EL (cell line): ENCODE measurements at regions not wholly inside any gene's neighbourhood (a gene's known extent, or its start where the extent isn't known, plus 50 kb on each side); places are given as distances from the start of the nearest gene placed in this dataset.
A peak's percentile ranks its signal among the peaks of the same experiment; 100 is the strongest.

Source experiments
- DNase-seq: peaks from one replicate; pipeline ENCODE4 v3.0.0-alpha.2; 2016

DNA sequence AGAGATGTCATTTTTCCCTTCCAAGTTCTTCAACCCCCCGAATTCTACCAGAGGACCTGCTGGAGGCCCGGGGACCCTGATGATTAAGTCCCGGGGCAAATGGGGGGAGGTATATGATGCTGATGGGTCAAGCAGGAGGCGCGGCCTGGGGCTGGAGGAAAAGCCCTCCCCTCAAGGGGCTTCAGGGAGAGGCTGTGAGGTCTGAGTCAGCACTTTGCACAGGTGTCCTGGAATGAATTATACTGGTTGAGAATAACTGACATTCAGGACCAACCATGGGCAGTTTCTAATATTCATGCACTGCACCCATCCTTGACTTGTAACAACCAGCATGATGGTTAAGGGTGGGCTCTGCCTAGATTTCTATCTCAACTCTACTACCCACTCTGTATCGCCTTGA lies 146.8 kb upstream of the SYT13 start:
- no peak for DNase-seq

DNA sequence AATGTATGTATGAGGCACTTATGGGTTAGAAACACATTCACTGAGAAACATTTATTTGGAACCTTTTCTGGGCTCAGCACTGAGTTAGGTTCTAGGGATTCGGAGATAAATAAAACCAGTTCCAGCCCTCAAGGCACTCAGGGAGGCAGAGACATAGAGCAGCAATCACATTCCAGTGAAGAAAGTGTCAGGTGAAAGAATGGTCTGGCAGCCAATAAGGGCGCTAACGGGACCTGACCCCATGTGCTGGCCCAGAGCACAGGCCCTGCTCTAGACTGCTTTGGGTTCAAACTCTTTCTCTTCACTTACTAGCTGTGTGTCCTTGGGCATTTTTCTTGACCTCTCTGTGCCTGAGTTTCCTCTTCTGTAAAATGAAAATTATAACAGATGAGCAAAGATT lies 146.0 kb upstream of the SYT13 start:
- no peak for DNase-seq

DNA sequence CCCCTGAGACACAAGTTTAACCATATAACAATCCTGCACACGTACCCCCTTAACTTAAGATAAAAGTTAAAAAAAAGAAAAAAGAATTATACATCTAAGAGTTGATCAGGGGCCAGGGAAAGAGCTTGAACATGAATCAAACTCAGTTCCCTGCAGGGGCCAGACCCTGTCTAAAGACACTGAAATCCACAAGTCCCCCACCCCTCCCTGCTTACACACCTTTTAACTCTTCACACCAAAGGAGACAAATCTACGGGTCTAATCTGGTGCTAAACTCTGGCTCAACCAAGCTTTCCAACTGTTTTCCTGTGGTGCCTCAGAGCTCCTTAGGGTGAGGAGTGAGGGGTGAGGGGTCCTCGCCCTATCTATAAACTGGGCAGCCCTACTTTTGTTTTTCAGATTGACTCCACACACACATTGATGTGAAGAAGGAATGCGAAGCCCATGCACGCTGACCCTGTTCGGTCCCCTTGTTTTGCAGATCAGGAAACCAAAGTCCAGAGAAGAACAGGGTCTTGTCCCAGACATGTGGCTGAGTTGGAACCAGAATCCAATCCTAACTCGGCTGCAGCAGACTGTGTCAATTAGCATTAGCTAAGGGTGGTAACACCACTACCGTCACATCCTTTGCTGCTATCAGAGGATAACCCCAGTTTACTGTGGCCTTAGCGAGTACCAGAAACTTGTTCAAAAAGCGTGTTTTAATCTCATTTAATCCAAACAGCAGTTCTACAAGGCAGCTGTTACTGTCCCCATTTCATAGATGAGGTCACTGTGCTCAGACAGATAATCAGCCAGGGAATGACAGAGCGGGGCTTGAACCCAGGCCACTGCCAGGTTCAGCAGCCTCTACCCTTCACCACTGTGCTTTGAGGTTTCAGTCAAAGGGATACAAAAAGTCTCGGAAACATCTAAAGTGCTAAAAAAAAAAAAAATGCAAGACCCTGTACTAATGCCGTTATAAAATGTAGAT lies 145.2 kb upstream of the SYT13 start:
- no peak for DNase-seq

DNA sequence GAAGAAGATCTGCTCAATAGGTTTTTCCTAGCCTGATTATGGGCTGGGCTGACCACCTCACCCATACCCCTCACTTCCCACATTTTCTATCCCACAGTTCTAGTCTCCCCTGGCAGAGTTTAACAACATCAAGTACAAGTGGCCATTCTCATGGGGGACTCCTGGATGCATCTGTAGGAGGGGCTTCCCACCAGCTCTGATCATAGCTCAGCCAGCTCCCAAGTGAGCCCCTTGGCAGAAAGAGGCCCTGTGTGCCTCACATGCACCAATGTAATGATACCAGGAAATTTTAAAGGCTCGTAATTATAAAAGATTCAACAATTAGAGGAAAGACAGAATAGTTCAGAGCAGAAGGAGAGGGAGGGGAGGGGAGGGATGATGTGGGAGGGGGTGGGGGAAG lies 144.2 kb upstream of the SYT13 start:
- no peak for DNase-seq

DNA sequence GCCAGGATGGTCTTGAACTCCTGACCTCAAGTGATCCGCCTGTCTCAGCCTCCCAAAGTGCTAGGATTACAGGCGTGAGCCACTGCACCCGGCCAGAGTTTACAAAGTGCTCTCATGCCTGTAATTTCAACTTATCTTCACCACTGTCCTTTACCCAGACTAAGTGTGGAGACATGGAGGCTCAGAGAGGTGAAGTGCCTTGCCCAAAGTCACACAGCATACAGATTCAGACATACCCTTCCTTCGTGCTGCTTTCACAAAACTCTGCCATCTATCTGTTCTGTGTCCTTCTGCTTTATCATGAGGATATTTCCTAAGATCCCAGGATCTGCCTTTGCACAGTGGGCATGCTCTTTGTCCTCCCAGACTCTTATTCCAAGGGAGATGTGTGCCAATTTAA lies 143.6 kb upstream of the SYT13 start:
- DNase-seq, result no peak

DNA sequence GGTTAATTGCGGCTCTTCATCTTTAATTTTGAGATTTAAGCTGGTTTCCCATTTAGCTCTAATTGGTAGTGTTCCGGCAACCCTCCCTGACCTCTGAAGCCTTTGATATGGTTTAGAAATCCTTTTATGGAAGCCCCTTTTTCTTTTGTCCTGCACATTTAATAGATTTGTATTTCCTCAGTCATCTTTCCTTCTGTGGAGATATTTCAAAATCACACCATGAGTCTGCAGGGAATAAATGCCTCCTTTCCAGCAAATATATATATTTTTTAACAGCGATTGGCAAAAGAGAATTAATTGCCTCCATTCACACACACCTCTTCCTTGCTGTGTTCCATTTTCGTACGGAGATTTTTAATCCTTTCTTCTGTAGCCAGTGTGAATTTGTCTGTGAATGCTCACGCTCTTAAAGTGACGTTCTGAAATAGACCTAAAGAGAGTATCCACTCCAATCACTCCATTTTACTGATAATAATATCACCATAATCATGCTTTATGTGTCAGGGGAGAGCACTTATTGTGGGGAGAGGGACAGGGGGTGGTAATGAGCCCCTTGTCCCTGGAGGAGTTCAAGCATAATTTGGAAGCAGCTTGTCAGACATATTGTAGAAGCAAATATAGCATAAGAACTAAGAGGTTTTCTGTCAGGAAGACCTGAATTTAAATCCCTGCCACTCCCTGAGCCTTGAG lies 142.5 kb upstream of the SYT13 start:
- no peak for DNase-seq

DNA sequence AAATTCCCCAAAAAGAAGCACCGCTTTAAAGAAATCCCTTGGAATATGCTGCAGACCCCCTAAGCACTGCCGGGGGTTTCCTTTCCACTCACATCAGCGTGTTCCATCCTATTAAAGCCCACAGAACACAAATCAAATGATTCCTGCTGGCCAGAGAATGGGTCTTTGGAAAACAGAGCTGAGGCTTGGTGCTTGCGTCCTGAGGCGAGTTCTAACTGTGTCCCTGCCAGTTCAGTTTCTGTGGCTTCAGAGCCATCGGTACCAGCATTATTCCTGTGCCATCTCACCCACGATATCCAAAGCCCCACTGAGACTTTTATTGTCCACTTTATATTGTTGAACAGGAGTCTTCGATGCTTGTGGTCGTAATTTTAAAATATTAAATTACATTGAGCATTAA lies 142.0 kb upstream of the SYT13 start:
- no peak for DNase-seq

DNA sequence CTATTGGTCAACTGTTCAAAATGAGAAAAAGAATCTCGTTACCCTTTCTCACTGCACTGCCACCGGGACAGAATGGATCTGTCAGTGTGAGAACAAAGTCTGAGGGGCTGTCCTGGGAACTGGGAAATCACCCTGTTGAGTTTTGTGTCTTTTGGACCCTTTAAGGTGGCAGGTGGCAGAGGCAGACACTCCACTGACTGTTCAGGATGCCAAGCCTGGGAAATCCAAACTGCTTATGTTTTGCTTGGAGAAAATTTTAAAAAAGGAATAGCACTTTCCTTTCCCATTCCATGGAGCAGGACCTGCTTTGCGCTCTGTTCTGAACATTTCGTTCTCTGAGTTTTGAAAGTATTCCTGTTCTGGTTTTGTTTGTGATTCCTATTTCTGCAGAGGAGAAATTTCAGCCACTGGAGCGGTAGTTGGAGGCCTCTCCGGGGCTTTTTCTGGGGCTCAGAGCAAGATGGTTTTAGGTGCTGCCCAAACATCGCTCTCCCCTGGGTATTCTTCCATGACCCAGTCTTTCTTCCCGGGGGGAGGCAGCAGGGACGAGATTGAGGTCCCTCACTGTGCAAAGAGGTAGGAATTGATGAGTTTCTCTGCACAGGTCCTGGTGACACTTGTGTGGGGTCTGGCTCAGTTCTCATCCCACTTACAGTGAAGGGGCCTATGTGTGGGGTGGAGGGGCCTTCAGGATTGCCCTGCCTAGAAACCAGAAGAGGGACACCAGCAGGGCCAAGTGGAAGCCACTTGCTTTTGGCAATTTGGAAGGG lies 138.5 kb upstream of the SYT13 start:
- DNase-seq, result no peak

DNA sequence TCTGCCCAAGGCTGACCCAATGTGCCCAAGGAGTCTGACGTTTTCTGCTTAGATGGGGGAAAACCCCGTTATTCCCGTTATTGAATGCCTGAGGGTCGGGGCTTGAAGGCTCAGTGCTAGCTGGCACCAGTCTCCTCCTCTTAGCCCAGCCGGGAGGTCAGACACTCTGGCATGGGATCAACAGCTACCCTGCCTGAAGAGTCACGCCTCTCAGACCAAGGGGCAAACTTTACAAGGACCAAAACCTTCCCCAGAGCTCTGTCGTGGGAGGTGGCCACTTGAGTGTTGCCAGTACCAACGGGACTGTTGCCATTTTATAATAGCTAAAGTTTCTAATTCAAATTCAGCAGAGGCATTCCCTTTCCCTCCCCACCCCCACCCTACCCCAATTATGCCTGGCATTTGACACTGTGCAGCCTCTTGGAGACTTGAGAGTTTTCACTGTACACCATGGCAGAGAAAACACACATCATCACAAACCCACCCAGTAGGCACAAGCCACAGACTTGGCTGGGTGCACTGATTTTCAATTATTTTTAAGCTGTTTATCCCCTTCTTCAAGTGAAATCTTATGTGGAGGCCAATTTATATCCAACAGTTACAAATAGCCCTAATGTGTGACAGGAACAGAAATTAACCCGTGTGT lies 137.5 kb upstream of the SYT13 start:
- DNase-seq, result no peak

DNA sequence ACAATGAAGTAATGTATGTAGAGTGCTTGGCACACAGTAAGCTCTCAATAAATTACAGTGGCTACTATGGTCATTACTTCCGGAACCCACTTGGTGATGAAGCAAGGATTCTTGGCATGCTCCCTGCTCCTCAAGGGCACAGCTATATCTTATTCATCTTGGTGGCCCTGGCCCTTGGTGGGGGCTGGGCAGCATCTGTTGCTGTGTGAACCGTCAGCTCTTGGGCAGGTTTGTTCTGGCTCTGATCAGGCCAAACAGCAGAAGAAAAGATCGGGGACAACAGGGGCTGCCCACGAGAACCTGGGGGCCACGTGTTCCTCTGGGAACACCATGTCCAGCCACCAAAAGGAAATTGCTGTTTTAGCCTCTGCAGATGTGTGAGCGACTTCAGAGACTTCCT lies 136.9 kb upstream of the SYT13 start:
- no peak for DNase-seq

DNA sequence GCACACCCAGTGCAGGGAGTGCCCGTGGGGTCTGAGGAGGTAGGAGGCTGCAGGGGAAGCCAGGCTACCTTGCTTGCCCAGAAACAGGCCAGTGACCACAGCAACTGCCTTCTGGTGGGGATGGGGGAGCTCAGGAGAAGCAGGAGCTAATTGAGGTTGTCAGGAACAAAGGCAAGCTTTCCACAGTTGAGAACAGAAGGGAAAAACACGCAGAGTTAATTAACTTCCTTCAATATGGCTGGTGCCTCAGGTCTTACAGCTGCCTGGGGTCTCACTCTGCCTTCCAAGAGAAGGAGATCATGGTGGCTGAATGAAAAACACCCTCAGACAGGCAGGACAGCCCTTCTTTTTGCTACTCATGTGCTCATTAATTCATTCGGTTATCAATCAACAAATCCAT lies 127.9 kb upstream of the SYT13 start:
- no peak for DNase-seq

DNA sequence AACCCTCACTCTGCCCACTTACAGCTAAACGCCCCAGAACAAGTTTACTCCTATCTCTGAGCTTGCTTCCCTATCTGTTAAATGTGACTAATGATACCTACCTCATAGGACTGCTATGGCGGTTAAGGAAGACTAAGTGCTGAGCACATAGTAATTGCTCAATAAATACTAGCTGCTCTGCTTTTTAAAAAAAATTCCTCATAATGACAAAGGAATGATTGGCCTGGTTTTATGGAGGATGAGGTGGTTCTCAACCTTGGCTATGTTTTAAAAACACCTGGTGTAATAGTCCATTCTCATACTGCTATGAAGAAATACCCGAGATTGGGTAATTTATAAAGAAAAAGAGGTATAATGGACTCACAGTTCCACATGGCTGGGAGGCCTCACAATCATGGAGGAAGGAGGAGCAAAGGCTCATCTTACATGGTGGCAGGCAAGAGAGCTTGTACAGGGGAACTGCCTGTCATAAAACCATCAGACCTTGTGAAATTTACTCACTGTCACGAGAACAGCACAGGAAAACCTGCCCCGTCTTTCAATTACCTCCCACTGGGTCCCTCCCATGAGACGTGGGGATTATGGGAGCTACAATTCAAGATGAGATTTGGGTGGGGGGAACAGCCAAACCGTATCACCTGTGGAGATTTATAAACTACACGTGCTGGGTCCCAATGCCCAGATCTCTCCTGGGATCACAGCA lies 127.2 kb upstream of the SYT13 start:
- DNase-seq, result no peak

DNA sequence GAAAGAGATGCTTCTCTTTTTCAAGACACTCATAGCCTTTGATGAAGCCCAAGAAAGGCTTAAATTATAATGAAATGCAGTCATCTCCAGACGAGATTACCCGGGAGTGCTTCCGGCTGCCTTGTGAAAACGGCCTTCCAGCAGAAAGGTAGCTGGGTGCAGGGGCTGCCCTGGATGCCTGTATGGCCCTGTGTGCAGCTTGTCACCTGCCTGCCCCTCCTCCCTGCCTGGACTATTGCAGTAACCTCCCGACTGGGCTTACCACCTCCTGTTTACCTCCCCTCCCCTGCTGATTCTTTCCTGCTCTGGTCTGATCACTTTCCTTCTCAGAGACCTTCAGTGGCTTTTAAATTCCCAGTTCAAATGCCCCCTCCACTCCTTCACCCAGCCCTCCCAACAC lies 126.4 kb upstream of the SYT13 start:
- DNase-seq, result no peak

DNA sequence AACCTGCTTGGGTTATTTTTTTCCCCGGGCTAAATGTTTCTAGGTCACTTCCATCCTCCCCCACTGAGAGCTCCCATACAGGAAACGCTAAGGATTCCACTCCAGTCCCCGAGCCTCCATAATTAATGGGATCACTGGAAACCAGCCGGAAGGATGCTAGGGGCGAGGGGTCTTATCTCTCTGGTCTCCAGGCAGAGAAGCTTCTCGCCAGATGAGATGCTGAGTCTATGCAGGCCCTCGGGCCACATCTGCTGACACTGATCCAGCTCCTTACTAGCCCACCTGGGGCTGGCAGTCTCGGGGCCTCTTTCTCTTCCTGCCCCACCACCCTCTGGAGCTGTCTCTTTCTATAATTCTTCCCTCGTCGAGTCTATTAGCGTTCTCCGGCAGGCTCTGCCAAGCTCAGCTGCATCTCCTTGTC lies 125.9 kb upstream of the SYT13 start:
- DNase-seq, result no peak

DNA sequence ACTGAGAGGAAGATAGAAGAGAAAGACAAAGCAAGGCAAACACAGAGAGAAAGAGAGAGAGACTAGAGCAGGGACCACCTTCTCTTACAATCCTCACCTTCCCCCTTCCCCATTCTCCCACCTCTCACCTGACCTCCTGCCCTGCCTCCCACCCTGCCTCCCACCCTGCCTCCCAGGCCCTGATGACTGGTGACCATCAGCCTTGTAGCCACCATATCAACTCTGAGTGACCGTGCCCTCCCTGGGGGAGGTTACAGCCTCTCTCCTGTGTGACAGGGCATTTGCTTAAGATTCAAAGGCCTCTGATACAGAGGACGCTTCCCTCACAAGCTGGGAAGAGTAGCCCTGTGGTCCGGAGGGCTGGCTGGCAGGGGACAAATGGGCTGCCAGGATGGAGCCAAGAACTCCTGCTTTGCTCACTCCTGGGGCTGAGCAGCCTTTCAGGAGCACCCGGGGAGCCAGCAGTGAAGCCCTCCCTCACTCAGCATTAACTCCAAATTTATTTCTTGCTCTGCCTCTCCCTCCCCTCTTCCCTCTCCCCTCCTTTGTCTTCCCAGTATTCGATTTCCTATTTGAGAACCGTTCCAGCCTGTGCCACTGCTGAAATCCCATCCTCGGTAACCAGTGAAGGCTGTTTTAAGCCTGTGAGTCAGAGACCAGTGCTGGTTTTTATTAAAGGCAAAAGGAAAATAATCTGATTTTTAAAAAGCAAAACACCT lies 125.2 kb upstream of the SYT13 start:
- DNase-seq, result no peak

DNA sequence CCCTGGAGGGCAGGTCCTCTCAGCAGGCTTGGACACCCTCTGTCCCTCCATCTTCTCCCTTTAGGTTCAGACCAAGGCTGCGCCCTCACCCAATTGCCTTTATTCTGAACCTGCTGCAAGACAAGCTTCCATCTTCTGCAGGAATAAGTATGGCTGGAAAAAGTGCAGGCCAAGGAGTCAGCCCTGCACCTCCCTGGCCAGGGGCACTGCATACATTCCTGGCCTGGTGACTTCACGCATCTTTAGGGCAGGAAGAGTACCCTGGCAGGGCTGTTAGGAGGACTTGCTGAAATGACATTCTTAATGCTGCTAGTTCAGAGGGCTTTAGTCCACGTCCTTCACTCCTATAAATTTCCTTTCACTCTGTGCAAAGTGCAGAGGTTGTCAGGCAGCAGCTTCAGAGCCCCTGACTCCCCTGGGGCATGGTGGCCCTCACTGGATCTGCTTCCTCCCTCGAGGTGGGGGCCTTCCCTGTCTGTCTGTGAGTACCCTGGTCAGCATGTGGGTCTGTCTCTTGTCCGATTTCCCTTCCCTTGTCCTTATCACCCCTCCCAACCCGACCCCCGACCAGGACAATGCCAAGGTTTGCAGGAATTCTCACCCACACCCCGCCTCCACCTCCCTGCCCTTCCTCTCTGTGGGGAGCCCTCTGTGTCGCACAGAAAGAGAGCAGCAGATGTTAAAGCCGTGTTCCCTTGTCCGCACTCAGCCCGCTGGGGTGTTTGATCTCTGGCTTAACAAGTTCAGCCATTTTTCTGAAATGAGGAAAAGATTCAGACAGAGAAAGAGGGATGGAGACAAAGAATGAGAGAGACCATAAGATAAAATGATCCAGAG lies 124.5 kb upstream of the SYT13 start:
- DNase-seq, result no peak

DNA sequence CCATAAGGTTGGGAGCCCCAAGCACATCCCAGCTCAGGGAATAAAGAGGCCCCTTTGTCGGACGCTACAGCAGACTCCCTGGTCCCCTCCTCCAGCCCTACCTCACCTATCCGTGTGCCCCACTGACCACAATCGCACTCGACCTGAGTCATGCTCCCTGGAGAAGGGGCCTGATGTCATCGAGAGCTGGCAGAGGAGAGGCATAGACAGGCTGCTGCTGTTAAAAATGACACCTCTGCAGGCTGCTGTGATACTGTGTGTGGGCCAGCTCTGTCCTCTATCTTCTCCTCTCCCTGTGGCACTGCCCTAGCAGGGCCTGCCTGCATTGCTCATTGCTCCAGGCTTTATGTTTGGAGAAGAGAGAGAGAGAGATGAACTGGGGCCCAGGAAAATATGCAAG lies 123.4 kb upstream of the SYT13 start:
- no peak for DNase-seq

DNA sequence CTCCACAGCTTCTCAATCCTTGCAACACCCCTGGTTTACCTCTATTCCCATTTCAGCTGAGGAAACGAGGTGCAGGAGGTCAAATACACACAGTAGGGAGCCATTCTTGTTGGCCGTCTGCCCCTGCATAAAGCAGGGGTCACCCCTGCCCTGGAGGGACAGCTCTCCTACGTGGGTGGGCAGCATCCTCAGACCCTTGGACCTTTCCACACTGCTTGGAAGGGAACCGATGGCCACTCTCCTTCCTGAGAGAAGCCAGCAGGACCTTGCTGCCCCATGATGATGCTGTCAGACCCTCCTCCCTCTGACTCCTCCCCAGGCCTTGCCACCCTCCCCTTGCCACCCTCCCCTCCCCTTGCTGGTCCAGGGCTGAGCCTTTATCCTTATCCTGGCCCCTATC lies 121.1 kb upstream of the SYT13 start:
- DNase-seq, result no peak

DNA sequence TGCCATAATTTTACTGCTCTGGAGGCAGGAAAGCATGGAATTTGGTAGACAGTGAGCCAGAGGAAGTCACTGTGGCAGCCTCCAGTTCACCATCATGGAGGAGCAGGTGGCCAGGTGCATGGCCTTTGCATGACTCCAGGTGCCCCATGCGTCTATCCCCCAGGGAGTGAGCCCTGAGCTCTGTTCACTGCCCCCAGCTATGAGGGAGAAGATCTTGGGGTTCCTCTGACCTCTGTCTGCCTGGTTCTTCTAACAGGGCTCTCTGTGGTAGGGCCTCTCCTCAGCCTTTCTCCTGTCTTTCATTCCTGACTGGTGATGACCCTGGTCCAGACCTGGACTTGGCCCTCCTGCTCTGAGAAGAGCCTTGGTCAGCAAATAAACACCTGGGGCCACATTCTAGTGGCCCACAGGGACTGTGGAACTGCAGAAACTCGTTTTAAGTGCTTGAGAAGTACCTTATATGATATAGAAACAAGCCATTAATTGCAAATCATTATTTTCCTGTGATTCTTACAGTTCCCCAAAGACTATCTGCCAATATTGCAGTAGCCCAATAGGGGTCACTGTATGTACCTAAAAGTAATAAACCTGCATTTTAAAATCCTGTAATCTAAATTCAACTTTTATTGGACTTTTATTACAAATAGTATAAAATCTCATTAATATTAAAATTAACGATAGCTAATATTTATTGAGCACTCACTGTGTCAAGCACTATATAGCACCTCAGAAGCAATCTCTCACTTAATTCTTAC lies 120.0 kb upstream of the SYT13 start:
- DNase-seq, result no peak

DNA sequence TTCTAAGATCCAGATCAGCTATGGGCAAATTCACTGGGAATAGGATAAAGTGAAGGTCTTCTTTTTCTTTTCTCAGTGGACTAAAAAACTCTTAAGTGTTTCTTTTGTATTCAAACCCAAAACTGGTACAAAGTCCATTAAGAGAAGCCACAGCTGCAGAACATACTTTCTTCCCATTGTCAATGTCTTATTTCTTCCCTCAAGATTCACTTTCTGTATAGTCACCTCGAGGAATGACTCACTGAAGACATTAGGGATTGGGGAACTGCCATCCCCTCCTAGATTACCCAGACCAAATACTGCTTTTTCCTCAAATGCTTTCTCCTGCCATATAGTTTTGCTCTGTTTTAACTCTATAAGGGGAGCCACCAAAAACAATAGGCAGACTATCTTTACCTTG lies 117.4 kb upstream of the SYT13 start:
- DNase-seq, result peak; percentile 8
